Activated CD4-positive, alpha-beta memory T cell treated with anti-CD3 and anti-CD28 coated beads for 36 hours (primary cell): ENCODE measurements at regions not wholly inside any gene's neighbourhood (a gene's known extent, or its start where the extent isn't known, plus 50 kb on each side); places are given as distances from the start of the nearest gene placed in this dataset.

Experiments
- CTCF ChIA-PET: fragments of 350-600 bp; sonication (Branson Sonifier 250); formaldehyde crosslinking; loops from one replicate; lab custom pipeline; 2021; ENCODE audit warnings: antibody characterized with exemption, inconsistent platforms; lab: Charles Lee
- POLR2A ChIA-PET: fragments of 350-600 bp; sonication (Branson Sonifier 250); formaldehyde crosslinking; loops from one replicate; lab custom pipeline; 2021; ENCODE audit warnings: antibody characterized with exemption; lab: Charles Lee
- DNase-seq: peaks from one replicate; pipeline ENCODE4 v3.0.0-alpha.2; 2020
- H3K27ac Mint-ChIP-seq: one replicate; pipeline ENCODE4 v1.8.0; 2021; ENCODE audit warnings: mixed read lengths
- H3K27me3 Mint-ChIP-seq: one replicate; pipeline ENCODE4 v1.8.0; 2021; ENCODE audit warnings: mixed read lengths
- H3K36me3 Mint-ChIP-seq: one replicate; pipeline ENCODE4 v1.8.0; 2021; ENCODE audit warnings: mixed read lengths
- H3K4me1 Mint-ChIP-seq: one replicate; pipeline ENCODE4 v1.8.0; 2021; ENCODE audit warnings: low read depth, mixed read lengths
- H3K4me3 Mint-ChIP-seq: one replicate; pipeline ENCODE4 v1.8.0; 2021; ENCODE audit warnings: mild to moderate bottlenecking, mixed read lengths
- H3K9me3 Mint-ChIP-seq: one replicate; pipeline ENCODE4 v1.8.0; 2021; ENCODE audit warnings: mixed read lengths
- intact Hi-C: fragments of 100-400 bp; cut with micrococcal nuclease; formaldehyde crosslinking; loops from one replicate; pipeline ENCODE4 v1.15.1; 2023

DNA sequence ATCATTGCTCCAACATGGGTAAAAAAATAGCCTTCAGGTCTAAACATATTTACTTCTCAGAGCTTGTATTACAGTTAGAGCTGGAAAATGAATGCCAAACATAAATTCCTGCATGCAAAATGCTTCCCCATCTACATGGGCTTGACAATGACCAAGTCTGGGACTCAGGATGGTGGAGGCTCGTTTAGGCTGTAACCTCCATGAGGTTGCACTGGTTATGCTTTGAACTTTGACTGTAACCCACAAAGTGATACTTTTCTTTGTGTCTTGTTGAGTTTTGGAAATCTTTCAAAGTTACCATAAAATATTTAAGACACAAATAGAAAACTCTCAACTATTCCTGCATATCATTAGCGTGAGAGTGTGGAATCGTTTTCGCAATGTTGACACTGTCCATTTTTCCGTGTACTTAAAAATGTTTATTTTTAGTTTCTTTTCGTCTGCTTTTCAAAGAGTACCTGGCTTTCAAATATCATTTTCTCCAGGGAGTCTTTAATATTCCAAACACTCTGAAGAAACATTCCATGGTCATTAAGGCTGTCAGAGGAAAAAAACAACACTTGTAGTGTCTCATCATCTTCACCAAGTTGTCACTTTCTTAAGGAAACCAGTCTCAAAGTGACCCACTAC lies 487.8 kb downstream of the ENC1 start:
- H3K27ac Mint-ChIP-seq = no peak overlapping the region
- DNase-seq = no peak
- H3K4me1 Mint-ChIP-seq = no peaks in the 10 kb centered on the region
- no peaks in the 10 kb centered on the region for H3K9me3 Mint-ChIP-seq
- H3K36me3 Mint-ChIP-seq = no peaks in the 10 kb centered on the region
- POLR2A ChIA-PET = no interaction called here
- CTCF ChIA-PET = no interaction called here
- peaks cover 7% of the 10 kb centered on the region for H3K27me3 Mint-ChIP-seq
- intact Hi-C loops = no loop called here
- H3K4me3 Mint-ChIP-seq = no peak overlapping the region

DNA sequence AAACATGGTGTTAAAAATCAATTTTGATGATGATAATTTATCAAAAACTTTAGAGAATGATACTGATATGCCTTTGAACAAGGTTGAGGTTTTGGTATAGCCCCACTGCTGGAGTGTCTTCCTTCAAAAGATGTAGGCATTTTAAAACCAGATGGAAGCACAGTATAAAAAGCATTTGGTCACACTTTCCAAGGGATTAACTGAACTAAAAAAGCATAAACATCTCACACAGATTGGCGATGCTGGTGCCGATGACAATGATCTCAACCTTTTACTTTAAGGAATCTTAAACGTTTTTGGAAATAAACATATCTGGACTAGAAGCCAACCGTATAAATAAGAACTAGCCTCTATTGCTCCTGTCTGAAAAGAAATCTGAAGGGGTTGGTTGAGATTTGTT lies 488.4 kb downstream of the ENC1 start:
- H3K9me3 Mint-ChIP-seq = no peaks in the 10 kb centered on the region
- DNase-seq = no peak
- no peaks in the 10 kb centered on the region for H3K4me1 Mint-ChIP-seq
- no peak overlapping the region for H3K4me3 Mint-ChIP-seq
- no peaks in the 10 kb centered on the region for H3K36me3 Mint-ChIP-seq
- peaks cover 8% of the 10 kb centered on the region for H3K27me3 Mint-ChIP-seq
- intact Hi-C loops = no loop called here
- no peak overlapping the region for H3K27ac Mint-ChIP-seq
- ChIA-PET CTCF (no interaction called here), POLR2A (no interaction called here)

DNA sequence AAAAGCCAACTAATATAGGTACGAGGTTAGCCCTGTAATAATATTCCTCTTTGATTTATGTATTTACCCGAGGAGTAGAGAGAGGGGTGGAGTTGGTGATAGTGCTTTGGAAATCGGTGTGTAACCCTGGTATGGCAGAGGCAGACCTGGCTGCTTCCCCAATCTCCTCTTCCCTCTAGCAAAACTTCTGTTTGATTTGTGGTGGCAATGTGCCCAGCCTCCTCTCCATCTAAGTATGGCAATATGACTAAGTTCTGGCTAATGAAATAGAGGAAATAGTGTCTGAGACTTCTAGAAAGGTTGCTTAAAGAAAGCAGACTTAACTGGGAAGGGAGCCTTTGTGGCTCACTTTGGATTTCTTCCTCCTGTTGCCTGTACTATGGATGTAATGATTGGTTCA lies 491.1 kb downstream of the ENC1 start:
- peaks cover 8% of the 10 kb centered on the region for H3K27me3 Mint-ChIP-seq
- POLR2A ChIA-PET = no interaction called here
- H3K4me3 Mint-ChIP-seq = no peak overlapping the region
- no peaks in the 10 kb centered on the region for H3K9me3 Mint-ChIP-seq
- CTCF ChIA-PET = no interaction called here
- DNase-seq = no peak
- no peaks in the 10 kb centered on the region for H3K36me3 Mint-ChIP-seq
- intact Hi-C loops = no loop called here
- no peak overlapping the region for H3K27ac Mint-ChIP-seq
- H3K4me1 Mint-ChIP-seq = no peaks in the 10 kb centered on the region

DNA sequence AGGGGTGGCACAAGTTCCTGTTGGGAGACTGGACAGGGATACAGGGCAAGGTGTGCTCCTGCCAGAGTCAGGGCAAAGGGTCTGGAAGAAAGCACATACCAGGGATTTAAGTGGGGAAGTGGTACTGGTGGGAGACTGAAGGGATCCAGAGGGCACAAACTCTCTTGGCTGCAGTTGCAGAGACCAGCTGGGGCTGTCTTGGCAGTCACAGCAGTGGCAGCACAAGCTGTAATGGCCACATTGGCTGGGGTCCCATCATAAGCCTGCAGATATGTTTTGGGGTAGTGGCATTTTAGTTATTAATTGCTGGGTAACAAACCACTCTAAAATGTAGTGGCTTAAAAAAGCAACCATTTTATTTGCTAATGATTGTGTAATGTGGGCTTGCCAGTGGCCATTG lies 492.2 kb downstream of the ENC1 start:
- peaks cover 8% of the 10 kb centered on the region for H3K27me3 Mint-ChIP-seq
- no peak overlapping the region for H3K27ac Mint-ChIP-seq
- ChIA-PET CTCF (no interaction called here), POLR2A (no interaction called here)
- no peak for DNase-seq
- H3K9me3 Mint-ChIP-seq = no peaks in the 10 kb centered on the region
- H3K4me1 Mint-ChIP-seq = no peaks in the 10 kb centered on the region
- no peaks in the 10 kb centered on the region for H3K36me3 Mint-ChIP-seq
- intact Hi-C loops = no loop called here
- no peak overlapping the region for H3K4me3 Mint-ChIP-seq

DNA sequence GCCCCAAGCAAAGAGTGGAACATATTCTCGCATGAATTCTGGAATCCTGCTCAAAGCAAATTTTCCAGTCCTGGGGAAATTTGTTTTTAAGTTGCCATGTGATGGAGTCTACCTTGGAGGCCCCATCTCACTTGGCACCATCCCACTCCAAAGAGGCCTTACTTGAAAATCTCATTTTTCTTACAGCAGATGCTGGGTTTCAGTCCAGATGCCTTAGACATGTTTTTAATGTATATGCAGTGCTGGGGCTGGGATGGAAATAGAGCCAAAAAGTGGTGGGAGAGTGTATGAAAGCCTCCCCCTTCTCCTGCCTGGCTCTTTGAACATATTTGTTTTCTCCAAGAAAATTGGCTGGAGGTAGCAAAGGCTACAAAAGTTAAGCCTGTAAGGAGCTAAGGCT lies 493.7 kb downstream of the ENC1 start:
- no peak for DNase-seq
- H3K9me3 Mint-ChIP-seq = no peaks in the 10 kb centered on the region
- H3K36me3 Mint-ChIP-seq = no peaks in the 10 kb centered on the region
- intact Hi-C loops = no loop called here
- no peak overlapping the region for H3K27ac Mint-ChIP-seq
- CTCF ChIA-PET = no interaction called here
- H3K4me1 Mint-ChIP-seq = no peaks in the 10 kb centered on the region
- no peak overlapping the region for H3K4me3 Mint-ChIP-seq
- H3K27me3 Mint-ChIP-seq = peaks cover 10% of the 10 kb centered on the region
- POLR2A ChIA-PET = no interaction called here

DNA sequence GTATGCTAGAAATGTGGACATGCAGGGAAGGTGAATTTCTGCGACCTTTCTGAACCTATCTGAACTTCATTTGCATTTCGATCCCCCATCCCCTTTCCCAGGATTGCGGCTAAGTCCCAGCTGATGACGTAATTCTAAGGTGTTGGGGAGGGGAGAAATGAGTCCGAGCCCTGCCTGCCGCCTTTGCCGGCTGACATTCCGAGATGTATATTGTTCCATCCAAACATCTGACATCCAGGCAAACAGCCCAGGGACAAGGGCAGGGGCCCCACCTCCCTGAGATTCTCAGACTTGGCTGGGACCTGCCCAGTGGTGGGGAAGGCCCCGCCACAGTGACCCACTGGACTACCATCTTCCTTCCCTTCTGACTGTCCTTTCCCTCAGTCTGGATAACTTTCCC lies 494.6 kb downstream of the ENC1 start:
- Mint-ChIP-seq H3K4me1 (no peaks in the 10 kb centered on the region), H3K27ac (no peak overlapping the region), H3K36me3 (no peaks in the 10 kb centered on the region), H3K9me3 (no peaks in the 10 kb centered on the region), H3K27me3 (peaks cover 10% of the 10 kb centered on the region), H3K4me3 (no peak overlapping the region)
- intact Hi-C loops = no loop called here
- POLR2A ChIA-PET = no interaction called here
- DNase-seq = no peak
- CTCF ChIA-PET = no interaction called here

DNA sequence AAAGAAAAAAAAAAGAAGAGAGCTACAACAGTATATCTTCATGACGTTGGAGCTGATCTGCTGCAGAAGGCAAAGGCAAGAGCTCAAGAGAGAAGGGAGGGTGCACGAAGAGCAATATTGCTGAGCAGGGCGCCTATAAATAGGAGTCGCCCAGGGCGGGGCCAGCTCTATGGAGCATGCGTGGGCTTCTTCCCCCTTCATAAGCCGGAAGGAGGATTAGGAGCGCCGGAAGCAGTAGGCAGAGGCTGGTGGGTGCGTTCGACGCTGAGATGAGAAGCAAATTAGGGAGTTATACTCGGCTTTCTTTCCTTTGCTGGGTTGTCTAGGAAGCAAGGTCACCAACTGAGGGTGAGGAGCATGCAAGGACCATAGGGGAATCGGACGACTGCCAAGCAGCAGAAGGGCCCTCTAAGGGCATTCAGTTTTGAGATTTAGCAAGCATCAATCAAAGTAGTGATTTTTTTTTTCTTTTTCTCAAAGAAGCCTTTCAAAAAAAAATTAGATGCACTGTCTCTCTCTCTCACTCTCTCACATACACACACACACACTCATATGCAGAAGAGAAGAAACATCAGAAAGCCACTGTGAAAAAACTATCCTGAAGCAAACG lies 496.7 kb downstream of the ENC1 start:
- DNase-seq = no peak
- intact Hi-C loops = no loop called here
- Mint-ChIP-seq H3K9me3 (no peaks in the 10 kb centered on the region), H3K27me3 (peaks cover 10% of the 10 kb centered on the region), H3K36me3 (no peaks in the 10 kb centered on the region), H3K4me3 (no peak overlapping the region), H3K27ac (no peak overlapping the region), H3K4me1 (no peaks in the 10 kb centered on the region)
- POLR2A ChIA-PET = no interaction called here
- CTCF ChIA-PET = no interaction called here

DNA sequence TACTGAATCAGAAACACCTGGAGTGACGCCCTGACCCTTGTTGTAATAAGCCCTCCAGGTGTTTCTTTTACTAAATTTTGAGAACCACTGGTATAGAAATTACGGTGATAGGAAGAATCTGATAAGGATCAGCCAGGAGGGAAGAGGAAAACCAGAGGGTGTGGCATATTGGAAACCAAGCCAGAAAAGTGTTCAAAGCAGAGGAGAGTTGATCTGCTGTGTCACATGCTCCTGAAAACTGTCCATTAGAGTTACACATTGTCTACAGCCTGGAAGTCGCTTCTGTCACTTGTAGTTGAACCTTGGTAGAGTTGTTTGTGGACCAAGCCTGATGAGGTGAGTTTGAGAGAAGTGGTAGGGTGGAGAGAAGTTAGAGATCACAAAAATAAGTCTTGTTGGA lies 497.4 kb downstream of the ENC1 start:
- H3K9me3 Mint-ChIP-seq = no peaks in the 10 kb centered on the region
- CTCF ChIA-PET = no interaction called here
- peaks cover 10% of the 10 kb centered on the region for H3K27me3 Mint-ChIP-seq
- intact Hi-C loops = no loop called here
- H3K4me1 Mint-ChIP-seq = no peaks in the 10 kb centered on the region
- H3K27ac Mint-ChIP-seq = no peak overlapping the region
- POLR2A ChIA-PET = no interaction called here
- no peak for DNase-seq
- H3K36me3 Mint-ChIP-seq = no peaks in the 10 kb centered on the region
- H3K4me3 Mint-ChIP-seq = no peak overlapping the region

DNA sequence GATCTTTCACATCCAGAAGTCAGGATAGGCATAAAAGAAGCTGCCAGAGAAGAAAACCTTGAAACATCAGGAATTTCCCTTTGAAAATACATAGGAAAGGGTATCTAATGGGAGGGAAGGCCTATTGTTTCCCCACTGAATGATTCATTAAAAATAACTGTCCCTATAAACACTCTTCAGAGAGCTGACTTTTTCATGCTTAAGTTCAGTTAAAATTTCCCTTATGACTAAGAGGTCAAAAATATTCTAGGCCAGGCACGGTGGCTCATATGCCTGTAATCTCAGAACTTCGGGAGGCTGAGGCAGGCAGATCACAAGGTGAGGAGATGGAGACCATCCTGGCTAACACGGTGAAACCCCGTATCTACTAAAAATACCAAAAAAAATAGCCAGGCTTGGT lies 499.5 kb downstream of the ENC1 start:
- POLR2A ChIA-PET = no interaction called here
- Mint-ChIP-seq H3K27me3 (peaks cover 4% of the 10 kb centered on the region), H3K4me1 (no peaks in the 10 kb centered on the region), H3K9me3 (no peaks in the 10 kb centered on the region), H3K27ac (no peak overlapping the region), H3K4me3 (no peak overlapping the region), H3K36me3 (no peaks in the 10 kb centered on the region)
- CTCF ChIA-PET = no interaction called here
- intact Hi-C loops = no loop called here
- no peak for DNase-seq

DNA sequence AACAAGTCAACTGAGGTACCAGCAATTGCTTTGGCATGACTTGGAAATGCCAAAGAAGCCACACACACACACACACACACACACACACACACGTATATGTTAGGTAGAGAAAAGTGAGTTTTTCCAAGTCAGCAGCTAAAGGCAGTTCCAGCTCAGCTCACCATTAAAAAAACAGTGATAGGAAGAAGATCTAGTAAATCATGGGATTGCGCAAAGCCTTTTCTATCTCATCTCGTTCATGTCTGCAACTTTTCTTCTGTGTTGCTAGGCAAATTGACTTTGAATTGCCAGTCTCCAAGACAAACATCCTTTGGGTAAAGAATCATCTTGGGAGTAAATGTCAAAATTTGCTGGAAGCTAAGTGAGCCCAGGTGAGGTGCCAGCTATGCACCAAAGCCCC lies 500.1 kb downstream of the ENC1 start:
- ChIA-PET POLR2A (no interaction called here), CTCF (no interaction called here)
- no peak for DNase-seq
- no peak overlapping the region for H3K4me3 Mint-ChIP-seq
- no peaks in the 10 kb centered on the region for H3K9me3 Mint-ChIP-seq
- H3K4me1 Mint-ChIP-seq = no peaks in the 10 kb centered on the region
- H3K36me3 Mint-ChIP-seq = no peaks in the 10 kb centered on the region
- intact Hi-C loops = no loop called here
- peaks cover 4% of the 10 kb centered on the region for H3K27me3 Mint-ChIP-seq
- no peak overlapping the region for H3K27ac Mint-ChIP-seq

DNA sequence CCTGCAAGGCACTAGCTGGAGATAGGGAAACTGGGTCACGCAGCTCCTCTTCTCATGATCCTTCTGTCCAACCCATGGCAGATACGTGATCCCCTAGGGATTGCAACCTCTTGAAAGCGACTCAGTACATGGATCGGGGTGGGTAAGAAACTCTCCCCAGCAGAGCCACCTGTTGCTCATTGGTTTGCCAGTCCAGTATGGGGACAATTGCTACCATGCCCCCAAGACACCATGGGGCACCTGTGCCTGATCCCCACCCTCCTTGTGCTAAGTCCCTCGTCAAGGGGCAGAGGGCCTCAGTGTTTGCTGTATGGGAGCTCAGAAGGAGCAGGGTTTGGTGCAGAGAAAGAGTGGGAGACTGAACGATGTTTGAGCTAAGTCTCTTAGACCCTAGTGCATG lies 500.9 kb downstream of the ENC1 start:
- no peak for DNase-seq
- intact Hi-C loops = no loop called here
- no peaks in the 10 kb centered on the region for H3K36me3 Mint-ChIP-seq
- POLR2A ChIA-PET = no interaction called here
- no peaks in the 10 kb centered on the region for H3K4me1 Mint-ChIP-seq
- H3K9me3 Mint-ChIP-seq = no peaks in the 10 kb centered on the region
- CTCF ChIA-PET = no interaction called here
- H3K27me3 Mint-ChIP-seq = peaks cover 4% of the 10 kb centered on the region
- H3K4me3 Mint-ChIP-seq = no peak overlapping the region
- no peak overlapping the region for H3K27ac Mint-ChIP-seq

DNA sequence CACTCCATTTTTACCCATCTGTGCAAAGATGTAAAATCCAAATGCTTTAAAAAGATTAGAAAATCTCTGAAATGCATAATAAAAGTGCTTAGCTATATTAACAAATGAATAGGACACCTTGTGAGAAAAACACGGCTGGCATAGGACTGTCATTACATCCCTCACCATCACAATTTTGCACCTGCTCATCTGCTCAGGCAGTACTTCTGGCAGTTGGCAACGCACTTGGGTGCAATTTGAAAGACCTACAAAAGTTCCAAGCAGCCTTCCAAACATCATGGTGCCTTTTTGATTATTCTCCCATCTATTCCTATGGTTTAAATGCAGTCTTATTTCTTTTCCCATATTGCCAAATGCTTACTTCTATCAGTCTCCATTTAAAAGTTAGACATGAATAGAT lies 501.8 kb downstream of the ENC1 start:
- H3K9me3 Mint-ChIP-seq = no peaks in the 10 kb centered on the region
- H3K27ac Mint-ChIP-seq = no peak overlapping the region
- no peak overlapping the region for H3K4me3 Mint-ChIP-seq

DNA sequence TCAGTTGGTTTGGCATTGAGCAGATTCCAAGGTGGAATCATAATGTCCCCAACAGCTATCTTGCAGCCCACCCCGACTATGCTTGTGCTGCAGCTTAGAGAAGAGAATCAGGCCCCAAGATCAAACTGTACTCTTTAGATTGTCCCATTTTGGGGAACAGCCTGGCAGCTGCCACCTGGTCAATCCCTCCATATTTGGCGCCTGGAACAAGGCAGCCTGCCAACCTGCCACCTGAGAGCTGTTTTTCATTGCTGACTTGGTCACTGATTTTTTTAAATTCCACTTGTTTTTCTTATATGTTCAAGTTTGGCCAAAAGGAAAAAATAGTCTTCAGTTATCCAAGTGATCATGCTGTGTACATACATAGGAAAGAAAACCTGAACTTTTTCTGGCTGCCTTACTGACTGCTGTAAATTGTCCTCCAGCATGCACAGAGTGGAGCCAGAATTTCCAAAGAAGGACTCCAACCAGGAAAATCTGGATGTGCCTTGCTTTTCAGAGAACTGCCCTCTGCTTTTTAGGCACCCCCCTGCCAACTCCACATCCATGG lies 504.2 kb downstream of the ENC1 start:
- Mint-ChIP-seq H3K9me3 (no peaks in the 10 kb centered on the region), H3K36me3 (no peaks in the 10 kb centered on the region), H3K4me1 (no peaks in the 10 kb centered on the region), H3K27ac (no peak overlapping the region), H3K4me3 (no peak overlapping the region), H3K27me3 (peaks cover 3% of the 10 kb centered on the region)
- intact Hi-C loops = no loop called here
- ChIA-PET CTCF (no interaction called here), POLR2A (interaction anchor here (0.6 kb wide), 1 partner anchor 1768 kb away, joined by 5 read pairs; no protein-coding TSS in a partner anchor)
- DNase-seq = no peak

More for the DNA sequence above, 501.8 kb downstream of the ENC1 start:
- peaks cover 4% of the 10 kb centered on the region for H3K27me3 Mint-ChIP-seq
- no peaks in the 10 kb centered on the region for H3K4me1 Mint-ChIP-seq
- ChIA-PET POLR2A (no interaction called here), CTCF (no interaction called here)
- no peaks in the 10 kb centered on the region for H3K36me3 Mint-ChIP-seq
- intact Hi-C loops = no loop called here
- DNase-seq = no peak
